ENCODE measurements at regions not wholly inside any gene's neighbourhood (a gene's known extent, or its start where the extent isn't known, plus 50 kb on each side); places are given as distances from the start of the nearest gene placed in this dataset.

DNA sequence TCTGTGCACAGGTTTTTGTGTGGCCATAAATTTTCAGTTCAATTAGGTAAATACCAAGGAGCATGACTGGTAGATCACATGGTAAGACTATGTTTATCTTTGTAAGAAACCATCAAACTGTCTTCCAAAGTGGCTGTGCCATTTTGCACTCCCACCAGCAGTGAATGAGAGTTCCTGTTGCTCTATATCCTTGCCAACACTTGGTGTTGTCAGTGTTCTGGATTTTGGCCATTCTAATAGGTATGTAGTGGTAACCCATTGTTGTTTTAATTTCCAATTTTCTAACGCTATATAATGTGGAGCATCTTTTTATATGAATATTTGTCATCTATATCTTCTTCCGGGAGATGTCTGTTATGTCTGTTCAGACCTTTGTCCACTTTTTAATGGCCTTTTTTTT, 51.7 kb upstream of the MED4 start:
- intact Hi-C loops (cut with micrococcal nuclease), result no loop called here
- FAIRE-seq (no peak), DNase-seq (ENCODE audit: low read depth, low spot score) (no peak)
- Histone ChIP-seq H3K27ac (ENCODE audit: insufficient read depth, low read depth, low read length) (no peak overlapping the region), H3K4me1 (ENCODE audit: control insufficient read depth, extremely low read depth, insufficient read depth, low read length) (peaks cover 15% of the 10 kb centered on the region), H3K36me3 (ENCODE audit: control insufficient read depth in 2 of 2, extremely low read depth in 1 of 2, insufficient read depth in 2 of 2, low read length in 2 of 2) (no peaks in the 10 kb centered on the region), H3K9ac (replicated peaks; ENCODE audit: extremely low read depth, insufficient read depth, low read length) (no peak overlapping the region), H3K9me3 (replicated peaks; ENCODE audit: control insufficient read depth, insufficient read depth, low read length) (no peaks in the 10 kb centered on the region), H3K79me2 (ENCODE audit: control insufficient read depth, insufficient read depth, low read length) (no peaks in the 10 kb centered on the region), H2AFZ (ENCODE audit: low read depth, low read length) (no peak overlapping the region), H3K4me3 (replicated peaks in 1 of 3; ENCODE audit: insufficient read depth in 1 of 3, low read depth in 1 of 3, low read length in 3 of 3) (no peak overlapping the region), H3K9me1 (replicated peaks; ENCODE audit: control insufficient read depth, extremely low read depth, insufficient read depth, low read length) (no peaks in the 10 kb centered on the region), H3K27me3 (ENCODE audit: control insufficient read depth in 2 of 2, insufficient read depth in 2 of 2, low read length in 2 of 2) (no peaks in the 10 kb centered on the region), H4K20me1 (replicated peaks; ENCODE audit: control insufficient read depth, extremely low read depth, insufficient read depth, low read length) (no peaks in the 10 kb centered on the region), H3K4me2 (ENCODE audit: insufficient read depth, low read length) (no peak overlapping the region)
- no peak for TF ChIP-seq EZH2 (IDR thresholded peaks at IDR 0.05; ENCODE audit: borderline replicate concordance, low read depth, low read length, severe bottlenecking)
- TF ChIP-seq GATA2 (IDR thresholded peaks at IDR 0.05; ENCODE audit: insufficient read depth, insufficient read length, low read depth, low read length), result no peak
- TF ChIP-seq POLR2A (IDR thresholded peaks at IDR 0.05; ENCODE audit: low read depth, low read length), result no peak
- TF ChIP-seq JUN (IDR thresholded peaks at IDR 0.05; ENCODE audit: borderline replicate concordance, insufficient read depth, insufficient read length, low read depth), result no peak
- TF ChIP-seq POLR2AphosphoS5 (IDR thresholded peaks at IDR 0.05; ENCODE audit: insufficient read depth, low read depth, low read length), result no peak
- TF ChIP-seq MYC (IDR thresholded peaks at IDR 0.05; ENCODE audit: low read depth, low read length), result no peak
- TF ChIP-seq FOS (IDR thresholded peaks at IDR 0.05; ENCODE audit: borderline replicate concordance, insufficient read depth, low read length), result no peak
- TF ChIP-seq, protein P1, sequence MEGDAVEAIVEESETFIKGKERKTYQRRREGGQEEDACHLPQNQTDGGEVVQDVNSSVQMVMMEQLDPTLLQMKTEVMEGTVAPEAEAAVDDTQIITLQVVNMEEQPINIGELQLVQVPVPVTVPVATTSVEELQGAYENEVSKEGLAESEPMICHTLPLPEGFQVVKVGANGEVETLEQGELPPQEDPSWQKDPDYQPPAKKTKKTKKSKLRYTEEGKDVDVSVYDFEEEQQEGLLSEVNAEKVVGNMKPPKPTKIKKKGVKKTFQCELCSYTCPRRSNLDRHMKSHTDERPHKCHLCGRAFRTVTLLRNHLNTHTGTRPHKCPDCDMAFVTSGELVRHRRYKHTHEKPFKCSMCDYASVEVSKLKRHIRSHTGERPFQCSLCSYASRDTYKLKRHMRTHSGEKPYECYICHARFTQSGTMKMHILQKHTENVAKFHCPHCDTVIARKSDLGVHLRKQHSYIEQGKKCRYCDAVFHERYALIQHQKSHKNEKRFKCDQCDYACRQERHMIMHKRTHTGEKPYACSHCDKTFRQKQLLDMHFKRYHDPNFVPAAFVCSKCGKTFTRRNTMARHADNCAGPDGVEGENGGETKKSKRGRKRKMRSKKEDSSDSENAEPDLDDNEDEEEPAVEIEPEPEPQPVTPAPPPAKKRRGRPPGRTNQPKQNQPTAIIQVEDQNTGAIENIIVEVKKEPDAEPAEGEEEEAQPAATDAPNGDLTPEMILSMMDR (IDR thresholded peaks at IDR 0.05; ENCODE audit: extremely low read depth in 1 of 2, insufficient read depth in 1 of 2, low read depth in 1 of 2, low read length in 2 of 2), result no peak
- TF ChIP-seq, protein P2, sequence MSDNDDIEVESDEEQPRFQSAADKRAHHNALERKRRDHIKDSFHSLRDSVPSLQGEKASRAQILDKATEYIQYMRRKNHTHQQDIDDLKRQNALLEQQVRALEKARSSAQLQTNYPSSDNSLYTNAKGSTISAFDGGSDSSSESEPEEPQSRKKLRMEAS (IDR thresholded peaks at IDR 0.05; ENCODE audit: insufficient read depth, insufficient read length), result no peak
- dilution Hi-C loops (cut with MboI; ENCODE audit: extremely low pct_ligation_motif_present, low sequenced_read_pairs), result no loop called here
- ChIA-PET CTCF (interaction anchor here (0.7 kb wide), 1 partner anchor 9 kb away, joined by 4 read pairs; no protein-coding TSS in a partner anchor), POLR2A (no interaction called here)
- BruUV-seq (replicated peaks), result no TSS peak
